DND-41 (cell line): ENCODE measurements at regions not wholly inside any gene's neighbourhood (a gene's known extent, or its start where the extent isn't known, plus 50 kb on each side); places are given as distances from the start of the nearest gene placed in this dataset.

Experiments
- EZH2 ChIP-seq: IDR thresholded peaks from 3 replicates; pipeline ENCODE4 v1.6.1; 2012; ENCODE audit warnings: borderline replicate concordance, low read depth, mild to moderate bottlenecking, moderate library complexity, low read length, inconsistent platforms; ENCODE audit not compliant: severe bottlenecking
- TF ChIP-seq, protein P1 (sequence below): IDR thresholded peaks from 2 replicates; pipeline ENCODE4 v1.5.1; 2012; ENCODE audit warnings: borderline replicate concordance, low read length, moderate library complexity, mild to moderate bottlenecking; ENCODE audit not compliant: poor library complexity, severe bottlenecking; ENCODE audit errors: extremely low read depth

DNA sequence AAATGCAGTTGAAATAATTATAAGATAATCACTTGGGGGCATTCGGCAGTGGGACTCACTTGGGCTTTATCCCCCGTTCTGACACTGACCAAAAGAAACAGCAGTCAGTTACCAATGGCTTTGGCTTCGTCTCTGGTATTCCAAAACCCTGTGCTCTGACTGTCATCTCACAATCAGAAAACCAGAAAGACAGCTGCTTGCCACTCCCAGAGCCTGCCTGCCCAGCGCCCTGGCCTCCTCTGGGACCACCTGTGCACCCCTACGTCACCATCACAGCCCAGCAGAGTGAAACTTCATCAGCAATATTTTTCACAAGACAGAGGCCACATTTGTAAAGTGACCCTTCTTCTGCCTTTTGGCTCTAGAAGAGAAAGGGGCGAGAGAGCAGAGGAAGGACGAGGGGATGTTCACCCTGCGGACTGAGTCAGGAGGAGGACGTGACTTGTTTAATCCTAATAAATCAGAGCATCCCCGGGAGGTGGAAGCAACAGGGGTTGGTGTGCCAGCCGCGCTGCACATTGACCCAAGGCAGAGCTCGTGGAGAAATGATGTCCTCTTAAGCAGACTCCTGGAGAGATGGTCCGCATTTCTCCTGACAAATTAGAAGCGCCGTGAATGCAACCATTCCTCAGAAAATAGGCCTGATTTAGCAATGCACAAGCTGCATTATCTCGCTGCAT is 397.8 kb upstream of the ZNF507 start:
- TF ChIP-seq, protein P1, sequence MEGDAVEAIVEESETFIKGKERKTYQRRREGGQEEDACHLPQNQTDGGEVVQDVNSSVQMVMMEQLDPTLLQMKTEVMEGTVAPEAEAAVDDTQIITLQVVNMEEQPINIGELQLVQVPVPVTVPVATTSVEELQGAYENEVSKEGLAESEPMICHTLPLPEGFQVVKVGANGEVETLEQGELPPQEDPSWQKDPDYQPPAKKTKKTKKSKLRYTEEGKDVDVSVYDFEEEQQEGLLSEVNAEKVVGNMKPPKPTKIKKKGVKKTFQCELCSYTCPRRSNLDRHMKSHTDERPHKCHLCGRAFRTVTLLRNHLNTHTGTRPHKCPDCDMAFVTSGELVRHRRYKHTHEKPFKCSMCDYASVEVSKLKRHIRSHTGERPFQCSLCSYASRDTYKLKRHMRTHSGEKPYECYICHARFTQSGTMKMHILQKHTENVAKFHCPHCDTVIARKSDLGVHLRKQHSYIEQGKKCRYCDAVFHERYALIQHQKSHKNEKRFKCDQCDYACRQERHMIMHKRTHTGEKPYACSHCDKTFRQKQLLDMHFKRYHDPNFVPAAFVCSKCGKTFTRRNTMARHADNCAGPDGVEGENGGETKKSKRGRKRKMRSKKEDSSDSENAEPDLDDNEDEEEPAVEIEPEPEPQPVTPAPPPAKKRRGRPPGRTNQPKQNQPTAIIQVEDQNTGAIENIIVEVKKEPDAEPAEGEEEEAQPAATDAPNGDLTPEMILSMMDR: no peak
- TF ChIP-seq EZH2: no peak
